ENCODE measurements at regions not wholly inside any gene's neighbourhood (a gene's known extent, or its start where the extent isn't known, plus 50 kb on each side); places are given as distances from the start of the nearest gene placed in this dataset.

- no peak for TF ChIP-seq CTCF (conservative IDR thresholded peaks at IDR 0.05 in 1 of 2, IDR thresholded peaks at IDR 0.05 in 1 of 2; ENCODE audit: low read depth in 1 of 2, low read length in 2 of 2)
- no peak for TF ChIP-seq EZH2 (IDR thresholded peaks at IDR 0.05; ENCODE audit: low read length, missing control alignments)
These were observed 196.7 kb downstream of the HGF start for GRCh38 chr7:81573128-81573527.

All from fibroblast of lung (primary cell).